Activated B cell treated with CpG ODN at 0.5 μM for 24 hours (primary cell): ENCODE measurements at regions not wholly inside any gene's neighbourhood (a gene's known extent, or its start where the extent isn't known, plus 50 kb on each side); places are given as distances from the start of the nearest gene placed in this dataset.
"Not testable (repeated sequence)": the region's sequence is repeated elsewhere in the genome, so short reads cannot be mapped to it uniquely, and the experiment has no call there.

ENCODE experiments used
- ATAC-seq: fragments of 200-7000 bp; cut with Tn5 transposase; one replicate; pipeline ENCODE4 v1.10.0; 2021; ENCODE audit warnings: low read depth, mild to moderate bottlenecking, moderate library complexity
- CTCF ChIA-PET: fragments of 350-600 bp; sonication (Branson Sonifier 250); formaldehyde crosslinking; loops from one replicate; lab custom pipeline; 2021; ENCODE audit warnings: antibody characterized with exemption; lab: Charles Lee
- POLR2A ChIA-PET: fragments of 350-600 bp; sonication (Branson Sonifier 250); formaldehyde crosslinking; loops from one replicate; lab custom pipeline; 2021; ENCODE audit warnings: antibody characterized with exemption; lab: Charles Lee
- DNase-seq: peaks from one replicate; pipeline ENCODE4 v3.0.0; 2022
- H3K27ac Mint-ChIP-seq: one replicate; pipeline ENCODE4 v1.8.0; 2020; ENCODE audit warnings: mixed read lengths
- H3K27me3 Mint-ChIP-seq: one replicate; pipeline ENCODE4 v1.8.0; 2021; ENCODE audit warnings: mixed read lengths
- H3K36me3 Mint-ChIP-seq: one replicate; pipeline ENCODE4 v1.8.0; 2021; ENCODE audit warnings: low read depth, mixed read lengths
- H3K4me1 Mint-ChIP-seq: one replicate; pipeline ENCODE4 v1.8.0; 2021; ENCODE audit warnings: mixed read lengths
- H3K4me3 Mint-ChIP-seq: one replicate; pipeline ENCODE4 v1.8.0; 2020; ENCODE audit warnings: mild to moderate bottlenecking, mixed read lengths
- H3K9me3 Mint-ChIP-seq: one replicate; pipeline ENCODE4 v1.8.0; 2020; ENCODE audit warnings: mixed read lengths
- intact Hi-C: fragments of 100-400 bp; cut with micrococcal nuclease; formaldehyde crosslinking; loops from one replicate; pipeline ENCODE4 v1.15.1; 2024
- TF ChIP-seq, protein P1 (sequence below): fragments of 200-600 bp; IDR thresholded peaks from one replicate; pipeline ENCODE4 v1.8.0; 2022; ENCODE audit warnings: antibody characterized with exemption, mild to moderate bottlenecking

DNA sequence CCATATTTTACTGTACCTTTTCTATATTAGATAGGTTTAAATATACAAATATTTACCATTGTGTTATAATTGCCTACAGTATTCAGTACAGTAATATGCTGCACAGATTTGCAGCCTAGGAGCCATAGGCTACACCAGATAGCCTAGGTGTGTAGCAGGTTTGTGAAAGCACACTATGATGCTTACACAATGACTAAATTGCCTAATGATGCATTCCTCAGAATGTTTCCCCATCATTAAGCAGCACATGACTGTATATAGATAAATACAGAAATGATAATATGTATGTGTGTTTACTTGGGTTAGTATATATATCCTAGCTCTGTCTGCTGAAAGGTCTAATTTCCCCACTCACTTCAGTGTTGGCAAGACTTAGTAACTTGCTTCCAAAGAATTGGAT lies 65.8 kb downstream of the MYL3 start:
- Mint-ChIP-seq H3K27me3 (peaks cover 24% of the 10 kb centered on the region), H3K9me3 (peaks cover 8% of the 10 kb centered on the region), H3K4me3 (no peak overlapping the region), H3K36me3 (no peaks in the 10 kb centered on the region), H3K27ac (no peak overlapping the region), H3K4me1 (peaks cover 3% of the 10 kb centered on the region)
- intact Hi-C loops = no loop called here
- POLR2A ChIA-PET = no interaction called here
- no peak for ATAC-seq
- CTCF ChIA-PET = no interaction called here
- no peak for DNase-seq
- TF ChIP-seq, protein P1, sequence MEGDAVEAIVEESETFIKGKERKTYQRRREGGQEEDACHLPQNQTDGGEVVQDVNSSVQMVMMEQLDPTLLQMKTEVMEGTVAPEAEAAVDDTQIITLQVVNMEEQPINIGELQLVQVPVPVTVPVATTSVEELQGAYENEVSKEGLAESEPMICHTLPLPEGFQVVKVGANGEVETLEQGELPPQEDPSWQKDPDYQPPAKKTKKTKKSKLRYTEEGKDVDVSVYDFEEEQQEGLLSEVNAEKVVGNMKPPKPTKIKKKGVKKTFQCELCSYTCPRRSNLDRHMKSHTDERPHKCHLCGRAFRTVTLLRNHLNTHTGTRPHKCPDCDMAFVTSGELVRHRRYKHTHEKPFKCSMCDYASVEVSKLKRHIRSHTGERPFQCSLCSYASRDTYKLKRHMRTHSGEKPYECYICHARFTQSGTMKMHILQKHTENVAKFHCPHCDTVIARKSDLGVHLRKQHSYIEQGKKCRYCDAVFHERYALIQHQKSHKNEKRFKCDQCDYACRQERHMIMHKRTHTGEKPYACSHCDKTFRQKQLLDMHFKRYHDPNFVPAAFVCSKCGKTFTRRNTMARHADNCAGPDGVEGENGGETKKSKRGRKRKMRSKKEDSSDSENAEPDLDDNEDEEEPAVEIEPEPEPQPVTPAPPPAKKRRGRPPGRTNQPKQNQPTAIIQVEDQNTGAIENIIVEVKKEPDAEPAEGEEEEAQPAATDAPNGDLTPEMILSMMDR = no peak

DNA sequence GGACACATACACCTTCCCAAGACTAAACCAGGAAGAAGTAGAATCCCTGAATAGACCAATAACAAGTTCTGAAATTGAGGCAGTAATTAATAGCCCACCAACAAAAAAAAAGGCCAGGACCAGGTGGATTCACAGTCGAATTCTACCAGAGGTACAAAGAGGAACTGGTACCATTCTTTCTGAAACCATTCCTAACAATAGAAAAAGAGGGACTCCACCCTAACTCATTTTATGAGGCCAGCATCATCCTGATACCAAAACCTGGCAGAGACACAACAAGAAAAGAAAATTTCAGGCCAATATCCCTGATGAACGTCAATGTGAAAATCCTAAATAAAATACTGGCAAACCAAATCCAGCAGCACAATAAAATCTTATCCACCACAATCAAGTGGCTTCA lies 69.9 kb downstream of the MYL3 start:
- ATAC-seq, H3K4me1 Mint-ChIP-seq, DNase-seq, H3K4me3 Mint-ChIP-seq, H3K27ac Mint-ChIP-seq, H3K36me3 Mint-ChIP-seq, CTCF ChIA-PET, intact Hi-C loops, H3K9me3 Mint-ChIP-seq, POLR2A ChIA-PET: not testable (repeated sequence)
- peaks cover 31% of the 10 kb centered on the region for H3K27me3 Mint-ChIP-seq

DNA sequence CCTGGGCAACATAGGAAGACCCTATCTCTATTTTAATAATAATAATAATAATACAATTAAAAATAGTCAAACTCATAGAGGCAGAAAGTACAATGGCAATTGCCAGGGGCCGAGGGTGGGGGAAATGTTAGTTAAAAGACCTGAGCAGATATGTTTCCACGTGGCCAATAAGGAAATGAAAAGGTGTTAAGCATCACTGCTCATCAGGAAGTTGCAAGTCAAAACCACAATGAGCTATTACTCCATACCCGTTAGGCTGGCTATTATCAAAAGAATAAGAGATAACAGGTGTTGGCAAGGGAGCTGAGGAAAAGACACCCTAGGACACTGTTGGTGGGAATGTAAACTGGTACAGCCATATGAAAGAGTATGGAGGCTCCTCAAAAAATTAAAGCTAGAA lies 60.4 kb upstream of the PRSS50 start:
- CTCF ChIA-PET = no interaction called here
- H3K4me3 Mint-ChIP-seq = no peak overlapping the region
- peak; percentile 71 for ATAC-seq

DNA sequence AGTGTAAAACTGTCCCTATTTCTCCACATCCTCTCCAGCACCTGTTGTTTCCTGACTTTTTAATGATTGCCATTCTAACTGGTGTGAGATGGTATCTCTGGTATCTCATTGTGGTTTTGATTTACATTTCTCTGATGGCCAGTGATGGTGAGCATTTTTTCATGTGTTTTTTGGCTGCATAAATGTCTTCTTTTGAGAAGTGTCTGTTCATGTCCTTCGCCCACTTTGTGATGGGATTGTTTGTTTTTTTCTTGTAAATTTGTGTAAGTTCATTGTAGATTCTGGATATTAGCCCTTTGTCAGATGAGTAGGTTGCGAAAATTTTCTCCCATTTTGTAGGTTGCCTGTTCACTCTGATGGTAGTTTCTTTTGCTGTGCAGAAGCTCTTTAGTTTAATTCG lies 54.8 kb upstream of the PRSS50 start:
- H3K27me3 Mint-ChIP-seq, H3K36me3 Mint-ChIP-seq, H3K27ac Mint-ChIP-seq, H3K4me1 Mint-ChIP-seq, POLR2A ChIA-PET, DNase-seq, CTCF ChIA-PET, H3K4me3 Mint-ChIP-seq, ATAC-seq, intact Hi-C loops: not testable (repeated sequence)
- peaks cover 28% of the 10 kb centered on the region for H3K9me3 Mint-ChIP-seq

More for the DNA sequence above, 60.4 kb upstream of the PRSS50 start:
- H3K27me3 Mint-ChIP-seq = peaks cover 5% of the 10 kb centered on the region
- H3K4me1 Mint-ChIP-seq = peaks cover 5% of the 10 kb centered on the region
- DNase-seq = no peak
- peaks cover 6% of the 10 kb centered on the region for H3K9me3 Mint-ChIP-seq
- TF ChIP-seq, protein P1 = no peak
- H3K36me3 Mint-ChIP-seq = no peaks in the 10 kb centered on the region
- POLR2A ChIA-PET = interaction anchor here (1.5 kb wide), 1 partner anchor 67 kb away, joined by 3 read pairs; no protein-coding TSS in a partner anchor
- no peak overlapping the region for H3K27ac Mint-ChIP-seq
- intact Hi-C loops = no loop called here

DNA sequence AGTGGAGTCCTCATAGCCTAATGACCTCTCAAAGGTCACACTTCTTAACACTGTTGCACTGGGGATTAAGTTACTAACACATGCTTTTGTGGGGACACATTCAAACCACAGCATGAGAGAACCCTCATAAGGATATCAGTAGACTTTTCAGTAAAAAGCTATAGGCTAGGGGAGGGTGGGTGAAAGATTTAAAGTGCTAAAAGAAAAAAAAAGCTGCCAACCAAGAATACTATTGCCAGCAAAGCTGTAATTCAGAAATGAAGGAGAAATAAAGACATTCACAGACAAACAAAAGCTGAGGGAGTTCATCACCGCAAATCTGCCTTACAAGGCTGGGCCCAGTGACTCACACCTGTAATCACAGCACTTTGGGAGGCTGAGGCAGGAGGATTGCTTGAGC lies 50.4 kb upstream of the PRSS50 start:
- Mint-ChIP-seq H3K27ac (no peak overlapping the region), H3K36me3 (peaks cover 4% of the 10 kb centered on the region), H3K9me3 (peaks cover 38% of the 10 kb centered on the region), H3K4me1 (no peaks in the 10 kb centered on the region), H3K4me3 (no peak overlapping the region), H3K27me3 (peaks cover 3% of the 10 kb centered on the region)
- POLR2A ChIA-PET = no interaction called here
- intact Hi-C loops = no loop called here
- CTCF ChIA-PET = no interaction called here
- ATAC-seq (no peak), DNase-seq (no peak)
- TF ChIP-seq, protein P1 = no peak
